ENCODE measurements at regions not wholly inside any gene's neighbourhood (a gene's known extent, or its start where the extent isn't known, plus 50 kb on each side); places are given as distances from the start of the nearest gene placed in this dataset.

DNA sequence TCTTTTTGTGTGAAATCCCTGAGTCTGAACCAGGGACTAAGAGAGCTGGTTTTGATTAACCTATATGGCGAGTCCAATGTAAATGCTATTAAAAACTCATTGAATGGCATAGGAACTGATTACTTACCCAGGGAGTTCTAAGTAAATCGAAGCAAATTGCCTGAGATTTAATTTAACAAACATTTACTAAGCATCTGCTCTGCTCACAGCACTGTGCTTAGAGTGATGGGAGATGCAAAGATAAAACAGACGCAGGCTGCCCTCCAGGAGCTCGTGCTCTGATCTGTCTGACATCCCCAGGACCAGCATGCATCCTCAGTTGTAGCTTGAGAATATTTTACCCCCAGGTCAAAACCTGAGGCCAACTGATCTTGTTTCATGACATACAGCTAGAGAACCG lies 247.9 kb downstream of the NR2F2 start:
- TF ChIP-seq EZH2 (IDR thresholded peaks at IDR 0.05; ENCODE audit: borderline replicate concordance, low read depth, low read length, severe bottlenecking) = no peak
- TF ChIP-seq, protein P1, sequence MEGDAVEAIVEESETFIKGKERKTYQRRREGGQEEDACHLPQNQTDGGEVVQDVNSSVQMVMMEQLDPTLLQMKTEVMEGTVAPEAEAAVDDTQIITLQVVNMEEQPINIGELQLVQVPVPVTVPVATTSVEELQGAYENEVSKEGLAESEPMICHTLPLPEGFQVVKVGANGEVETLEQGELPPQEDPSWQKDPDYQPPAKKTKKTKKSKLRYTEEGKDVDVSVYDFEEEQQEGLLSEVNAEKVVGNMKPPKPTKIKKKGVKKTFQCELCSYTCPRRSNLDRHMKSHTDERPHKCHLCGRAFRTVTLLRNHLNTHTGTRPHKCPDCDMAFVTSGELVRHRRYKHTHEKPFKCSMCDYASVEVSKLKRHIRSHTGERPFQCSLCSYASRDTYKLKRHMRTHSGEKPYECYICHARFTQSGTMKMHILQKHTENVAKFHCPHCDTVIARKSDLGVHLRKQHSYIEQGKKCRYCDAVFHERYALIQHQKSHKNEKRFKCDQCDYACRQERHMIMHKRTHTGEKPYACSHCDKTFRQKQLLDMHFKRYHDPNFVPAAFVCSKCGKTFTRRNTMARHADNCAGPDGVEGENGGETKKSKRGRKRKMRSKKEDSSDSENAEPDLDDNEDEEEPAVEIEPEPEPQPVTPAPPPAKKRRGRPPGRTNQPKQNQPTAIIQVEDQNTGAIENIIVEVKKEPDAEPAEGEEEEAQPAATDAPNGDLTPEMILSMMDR (IDR thresholded peaks at IDR 0.05; ENCODE audit: borderline replicate concordance, extremely low read depth, low read length, poor library complexity, severe bottlenecking) = no peak
